ENCODE measurements at regions not wholly inside any gene's neighbourhood (a gene's known extent, or its start where the extent isn't known, plus 50 kb on each side); places are given as distances from the start of the nearest gene placed in this dataset.
"Not testable (repeated sequence)": the region's sequence is repeated elsewhere in the genome, so short reads cannot be mapped to it uniquely, and the experiment has no call there.

GRCh38 chr14:80298491-80299017 lies 87.2 kb upstream of the DIO2 start:
- DNase-seq (ENCODE audit: low spot score), result no peak

GRCh38 chr14:80291101-80291500 lies 79.8 kb upstream of the DIO2 start:
- DNase-seq (ENCODE audit: low spot score), result no peak

- not testable (repeated sequence) for DNase-seq (ENCODE audit: low spot score)
Measured at GRCh38 chr14:80286744-80287143, 75.4 kb upstream of the DIO2 start.

- no peak for DNase-seq (ENCODE audit: low spot score)
Measured at GRCh38 chr14:80278293-80279023, 67.2 kb upstream of the DIO2 start.

- DNase-seq (ENCODE audit: low spot score), result no peak
Measured at GRCh38 chr14:80275208-80275850, 64.0 kb upstream of the DIO2 start.

- not testable (repeated sequence) for DNase-seq (ENCODE audit: low spot score)
Measured at GRCh38 chr14:80274310-80274709, 63.0 kb upstream of the DIO2 start.

GRCh38 chr14:80271389-80271788 lies 60.1 kb upstream of the DIO2 start:
- DNase-seq (ENCODE audit: low spot score), result no peak

DNA sequence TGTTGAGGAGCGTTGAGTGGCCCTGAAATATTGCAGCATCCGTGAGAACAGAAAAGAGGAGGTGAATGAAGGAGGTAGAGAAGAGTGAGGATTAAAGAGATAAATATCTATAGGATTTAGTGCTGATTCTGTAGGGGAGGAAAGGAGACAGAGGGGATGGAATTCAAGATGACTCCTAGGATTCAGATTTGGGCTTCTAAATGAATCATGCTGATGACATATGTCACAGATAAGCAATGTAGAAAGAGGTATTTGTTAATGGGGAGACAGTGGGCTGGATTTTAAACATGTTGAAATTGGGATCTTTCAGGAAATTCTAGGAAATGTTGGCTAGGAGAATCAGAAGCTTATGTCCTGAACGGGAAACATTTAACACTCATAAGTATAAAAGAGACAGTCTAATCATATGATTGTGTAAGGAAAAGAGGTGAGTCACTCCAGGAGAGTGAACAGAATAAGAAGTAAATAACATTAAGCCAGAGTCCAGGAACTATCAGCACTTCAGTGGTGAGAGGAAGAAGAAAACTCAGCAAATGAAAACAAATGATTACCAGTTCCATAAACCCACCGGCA lies 58.1 kb upstream of the DIO2 start:
- no peak for DNase-seq (ENCODE audit: low spot score)

- no peak for DNase-seq (ENCODE audit: low spot score)
Measured at GRCh38 chr14:80266930-80267329, 55.6 kb upstream of the DIO2 start.

DNA sequence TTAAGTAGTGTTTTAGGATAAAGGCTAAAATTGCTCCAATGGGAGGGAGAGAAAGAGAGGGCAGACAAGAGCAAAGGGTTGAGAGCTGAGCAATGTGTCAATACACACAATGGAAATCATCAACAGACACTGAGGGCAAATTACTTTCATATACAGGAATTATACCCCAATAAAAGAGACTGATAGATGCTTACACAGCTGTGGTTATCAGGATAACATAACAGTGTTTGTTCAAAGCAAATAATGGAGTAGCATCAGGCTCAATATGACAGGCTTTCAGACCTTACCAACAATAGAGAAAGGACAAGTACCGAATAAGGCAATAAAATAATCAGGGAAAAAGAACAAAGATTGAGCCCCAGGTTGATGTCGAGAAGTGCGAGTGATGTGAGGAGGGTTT lies 53.4 kb upstream of the DIO2 start:
- no peak for DNase-seq (ENCODE audit: low spot score)
